ENCODE measurements at regions not wholly inside any gene's neighbourhood (a gene's known extent, or its start where the extent isn't known, plus 50 kb on each side); places are given as distances from the start of the nearest gene placed in this dataset.

DNA sequence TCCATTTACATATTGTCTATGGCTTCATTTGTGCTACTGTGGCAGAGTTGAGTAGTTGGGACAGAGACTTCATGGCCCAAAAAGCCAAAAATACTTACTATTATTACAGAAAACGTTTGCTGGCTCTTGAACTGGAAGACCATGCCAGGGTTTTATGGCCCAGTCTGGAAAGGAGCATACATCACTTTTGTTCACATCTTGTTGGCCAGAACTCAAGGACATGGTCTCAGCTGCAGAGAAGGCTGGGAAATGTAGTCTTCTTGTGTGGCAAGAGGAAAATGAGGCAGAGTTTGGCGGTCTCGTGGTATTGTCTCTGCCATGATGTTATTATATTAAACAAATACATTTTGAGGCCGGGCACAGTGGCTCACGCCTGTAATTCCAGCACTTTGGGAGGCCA is 509.6 kb downstream of the MED13L start (continued):
- TF ChIP-seq RAD21 (CRISPR knock-in tag; conservative IDR thresholded peaks at IDR 0.05 in 1 of 2, IDR thresholded peaks at IDR 0.05 in 1 of 2): no peak

GRCh38 chr12:115763982-115764621 is 513.4 kb downstream of the MED13L start:
- Histone ChIP-seq H3K4me2 (ENCODE audit: insufficient read depth, low read length) (no peak overlapping the region), H3K4me1 (replicated peaks in 1 of 2; ENCODE audit: control insufficient read depth in 2 of 2, insufficient read depth in 2 of 2, low read length in 2 of 2) (no peaks in the 10 kb centered on the region), H2AFZ (ENCODE audit: low read depth, low read length) (no peak overlapping the region), H3K36me3 (ENCODE audit: control insufficient read depth, insufficient read depth, low read length) (no peaks in the 10 kb centered on the region), H3K4me3 (no peak overlapping the region), H4K20me1 (replicated peaks; ENCODE audit: control insufficient read depth, insufficient read depth, low read length) (no peaks in the 10 kb centered on the region), H3K27me3 (ENCODE audit: control insufficient read depth in 2 of 2, insufficient read depth in 2 of 2, low read length in 2 of 2) (no peaks in the 10 kb centered on the region), H3K79me2 (ENCODE audit: control insufficient read depth, insufficient read depth, low read length) (no peaks in the 10 kb centered on the region), H3K9me1 (ENCODE audit: control insufficient read depth, insufficient read depth, low read length) (no peaks in the 10 kb centered on the region), H3K9me3 (replicated peaks; ENCODE audit: control insufficient read depth, insufficient read depth, low read depth, low read length) (no peaks in the 10 kb centered on the region), H3K27ac (ENCODE audit: extremely low read depth, low read depth, low read length) (no peak overlapping the region), H3K9ac (ENCODE audit: insufficient read depth in 1 of 2, low read depth in 2 of 2, low read length in 2 of 2) (no peak overlapping the region)
- POLR2A ChIA-PET: interaction anchor here (0.6 kb wide), 1 partner anchor 16 kb away, joined by 3 read pairs; no protein-coding TSS in a partner anchor
- WGBS (ENCODE audit: insufficient coverage, low coverage, missing lambda C conversion rate): 3% methylated on average over 3 of the region's 3 CpGs
- ATAC-seq (no peak; the same call in 2 of the 3 replicates), DNase-seq (ENCODE audit: extremely low read depth in 1 of 4, low spot score in 3 of 4) (peak; percentile 4 to 17 (median 16)), FAIRE-seq (no peak)
- in situ Hi-C loops (cut with MboI): loop anchor here (25.0 kb wide), 1 partner anchor 1777 kb away; no protein-coding TSS in a partner anchor
- CTCF ChIA-PET (ENCODE audit: low intra/inter-chr PET ratio): no interaction called here
- no TSS peak for BruUV-seq (replicated peaks)
- intact Hi-C loops (cut with micrococcal nuclease): no loop called here
- TF ChIP-seq HLTF (IDR thresholded peaks at IDR 0.05): no peak
- TF ChIP-seq FOXJ3 (CRISPR knock-in tag; IDR thresholded peaks at IDR 0.05): no peak
- TF ChIP-seq HSF4 (CRISPR knock-in tag; IDR thresholded peaks at IDR 0.05; ENCODE audit: borderline replicate concordance): no peak
- no peak for TF ChIP-seq TSHZ1 (CRISPR knock-in tag; IDR thresholded peaks at IDR 0.05)
- TF ChIP-seq, protein P1, sequence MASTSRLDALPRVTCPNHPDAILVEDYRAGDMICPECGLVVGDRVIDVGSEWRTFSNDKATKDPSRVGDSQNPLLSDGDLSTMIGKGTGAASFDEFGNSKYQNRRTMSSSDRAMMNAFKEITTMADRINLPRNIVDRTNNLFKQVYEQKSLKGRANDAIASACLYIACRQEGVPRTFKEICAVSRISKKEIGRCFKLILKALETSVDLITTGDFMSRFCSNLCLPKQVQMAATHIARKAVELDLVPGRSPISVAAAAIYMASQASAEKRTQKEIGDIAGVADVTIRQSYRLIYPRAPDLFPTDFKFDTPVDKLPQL (IDR thresholded peaks at IDR 0.05; ENCODE audit: extremely low read depth, insufficient read length): no peak
- no peak for TF ChIP-seq ZNF197 (CRISPR knock-in tag; IDR thresholded peaks at IDR 0.05; ENCODE audit: low read depth)
- TF ChIP-seq USF1 (CRISPR knock-in tag; IDR thresholded peaks at IDR 0.05): peak; percentile 42; the same call in 1 of the 2 replicates
- no peak for TF ChIP-seq NCOA2 (IDR thresholded peaks at IDR 0.05; ENCODE audit: partially characterized antibody in 2 of 2)
- no peak for TF ChIP-seq ZFP30 (CRISPR knock-in tag; IDR thresholded peaks at IDR 0.05; ENCODE audit: borderline replicate concordance)
- no peak for TF ChIP-seq SMAD4 (CRISPR knock-in tag; conservative IDR thresholded peaks at IDR 0.05)
- TF ChIP-seq KDM4B (IDR thresholded peaks at IDR 0.05; ENCODE audit: borderline replicate concordance in 2 of 2, low read depth in 1 of 2): no peak

All from K562 (cell line).